C4-2B (cell line): ENCODE measurements at regions not wholly inside any gene's neighbourhood (a gene's known extent, or its start where the extent isn't known, plus 50 kb on each side); places are given as distances from the start of the nearest gene placed in this dataset.

Experiments used
- CTCF ChIP-seq: fragments of 450-650 bp; conservative IDR thresholded peaks from 2 replicates; pipeline ENCODE4 v1.5.1; 2017; ENCODE audit warnings: mild to moderate bottlenecking
- ZFX ChIP-seq: fragments of 450-650 bp; IDR thresholded peaks from 2 replicates; pipeline ENCODE4 v1.6.1; 2017

- TF ChIP-seq CTCF (no peak), ZFX (no peak)
Measured at GRCh38 chr1:215002471-215002870, 80.1 kb upstream of the KCNK2 start.
